SU-DHL-6 (cell line): ENCODE measurements at regions not wholly inside any gene's neighbourhood (a gene's known extent, or its start where the extent isn't known, plus 50 kb on each side); places are given as distances from the start of the nearest gene placed in this dataset.

Experiments used
- H2AFZ ChIP-seq: fragments of 200-600 bp; sonication (generic); 2 replicates; pipeline ENCODE4 v1.6.1; 2014; ENCODE audit warnings: low read depth, mild to moderate bottlenecking, moderate library complexity, mixed read lengths, antibody characterized with exemption, low read length; ENCODE audit not compliant: severe bottlenecking
- H3F3A ChIP-seq: fragments of 200-600 bp; shearing (Covaris generic); 2 replicates; pipeline ENCODE4 v1.6.0; 2016; ENCODE audit warnings: antibody characterized with exemption, mild to moderate bottlenecking; ENCODE audit not compliant: insufficient read depth
- H3K27ac ChIP-seq: fragments of 200-600 bp; sonication (generic); 2 replicates; pipeline ENCODE4 v1.5.1; 2016; ENCODE audit warnings: low read depth, mild to moderate bottlenecking, low read length, moderate library complexity, mixed read lengths
- H3K27me3 ChIP-seq: fragments of 200-600 bp; sonication (generic), shearing (Covaris generic); 2 replicates; pipeline ENCODE4 v1.6.0; 2014; ENCODE audit warnings: mild to moderate bottlenecking, low read length
- H3K36me3 ChIP-seq: fragments of 200-600 bp; sonication (generic); 2 replicates; pipeline ENCODE4 v1.6.1; 2014; ENCODE audit warnings: mild to moderate bottlenecking, low read length, mixed read lengths
- H3K4me2 ChIP-seq: fragments of 300-600, 200-600 bp; shearing (Covaris generic), sonication (generic); 2 replicates; pipeline ENCODE4 v1.6.0; 2014; ENCODE audit warnings: low read length, low read depth, mild to moderate bottlenecking; ENCODE audit not compliant: poor library complexity, severe bottlenecking
- H3K4me3 ChIP-seq: fragments of 200-600 bp; sonication (generic); 2 replicates; pipeline ENCODE4 v1.5.1; 2014; ENCODE audit warnings: antibody characterized with exemption, low read length, mild to moderate bottlenecking, mixed read lengths; ENCODE audit not compliant: insufficient read depth, poor library complexity, severe bottlenecking
- H3K79me2 ChIP-seq: fragments of 200-600 bp; sonication (generic); 2 replicates; pipeline ENCODE4 v1.6.1; 2014; ENCODE audit warnings: mild to moderate bottlenecking, low read length, moderate library complexity; ENCODE audit not compliant: insufficient read depth
- H3K9ac ChIP-seq: fragments of 200-600 bp; sonication (generic); 2 replicates; pipeline ENCODE4 v1.7.0; 2014; ENCODE audit warnings: mild to moderate bottlenecking, low read length
- H3K9me2 ChIP-seq: fragments of 200-600 bp; sonication (generic); replicated peaks from 2 replicates; pipeline ENCODE4 v1.6.1; 2014; ENCODE audit warnings: low read length; ENCODE audit not compliant: insufficient read depth
- H3K9me3 ChIP-seq: fragments of 200-600 bp; sonication (generic); 2 replicates; pipeline ENCODE4 v1.6.1; 2014; ENCODE audit warnings: low read length, mixed read lengths; ENCODE audit not compliant: insufficient read depth
- H4K20me1 ChIP-seq: fragments of 200-600 bp; sonication (generic); 2 replicates; pipeline ENCODE4 v1.6.1; 2014; ENCODE audit warnings: low read depth, mild to moderate bottlenecking, antibody characterized with exemption, low read length, moderate library complexity, mixed read lengths
- EZH2phosphoT487 ChIP-seq: fragments of 200-600 bp; sonication (generic), shearing (Covaris generic); conservative IDR thresholded peaks from 2 replicates; pipeline ENCODE4 v1.6.1; 2018; ENCODE audit warnings: mild to moderate bottlenecking, antibody characterized with exemption, low read length, moderate library complexity, mixed read lengths
- TF ChIP-seq, protein P1 (sequence below): fragments of 200-600 bp; sonication (generic); IDR thresholded peaks from one replicate; pipeline ENCODE4 v1.5.1; 2017; ENCODE audit warnings: antibody characterized with exemption, mild to moderate bottlenecking, low read length, moderate library complexity; ENCODE audit not compliant: insufficient read depth, poor library complexity, severe bottlenecking

DNA sequence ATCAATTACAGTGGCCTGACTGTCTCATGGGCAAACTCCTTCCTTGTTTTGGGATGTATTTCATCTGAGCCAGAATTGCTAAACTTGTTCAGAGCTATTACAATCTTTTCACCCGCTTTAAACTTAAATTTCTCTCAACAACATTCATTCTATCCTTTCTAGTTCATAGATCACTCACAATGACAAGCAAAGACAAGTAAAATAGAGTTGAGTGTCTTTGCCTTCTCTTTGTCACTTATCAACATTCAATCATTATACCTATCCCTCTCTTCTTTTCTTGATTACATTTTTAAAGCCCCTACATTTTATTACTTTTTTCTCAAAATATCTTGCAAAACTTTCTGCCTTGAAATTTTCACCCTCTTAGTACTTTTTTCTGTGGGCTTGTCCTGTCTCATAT is 1113.1 kb downstream of the PCDH17 start:
- TF ChIP-seq EZH2phosphoT487: no peak
- TF ChIP-seq, protein P1, sequence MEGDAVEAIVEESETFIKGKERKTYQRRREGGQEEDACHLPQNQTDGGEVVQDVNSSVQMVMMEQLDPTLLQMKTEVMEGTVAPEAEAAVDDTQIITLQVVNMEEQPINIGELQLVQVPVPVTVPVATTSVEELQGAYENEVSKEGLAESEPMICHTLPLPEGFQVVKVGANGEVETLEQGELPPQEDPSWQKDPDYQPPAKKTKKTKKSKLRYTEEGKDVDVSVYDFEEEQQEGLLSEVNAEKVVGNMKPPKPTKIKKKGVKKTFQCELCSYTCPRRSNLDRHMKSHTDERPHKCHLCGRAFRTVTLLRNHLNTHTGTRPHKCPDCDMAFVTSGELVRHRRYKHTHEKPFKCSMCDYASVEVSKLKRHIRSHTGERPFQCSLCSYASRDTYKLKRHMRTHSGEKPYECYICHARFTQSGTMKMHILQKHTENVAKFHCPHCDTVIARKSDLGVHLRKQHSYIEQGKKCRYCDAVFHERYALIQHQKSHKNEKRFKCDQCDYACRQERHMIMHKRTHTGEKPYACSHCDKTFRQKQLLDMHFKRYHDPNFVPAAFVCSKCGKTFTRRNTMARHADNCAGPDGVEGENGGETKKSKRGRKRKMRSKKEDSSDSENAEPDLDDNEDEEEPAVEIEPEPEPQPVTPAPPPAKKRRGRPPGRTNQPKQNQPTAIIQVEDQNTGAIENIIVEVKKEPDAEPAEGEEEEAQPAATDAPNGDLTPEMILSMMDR: no peak
- H3K4me3 ChIP-seq: no peak overlapping the region
- H2AFZ ChIP-seq: no peak overlapping the region
- no peaks in the 10 kb centered on the region for H3F3A ChIP-seq
- H4K20me1 ChIP-seq: no peaks in the 10 kb centered on the region
- no peaks in the 10 kb centered on the region for H3K79me2 ChIP-seq
- H3K27ac ChIP-seq: no peak overlapping the region
- H3K9me2 ChIP-seq: no peaks in the 10 kb centered on the region
- no peaks in the 10 kb centered on the region for H3K36me3 ChIP-seq
- H3K27me3 ChIP-seq: no peaks in the 10 kb centered on the region
- H3K9ac ChIP-seq: no peak overlapping the region
- H3K4me2 ChIP-seq: no peak overlapping the region
- H3K9me3 ChIP-seq: no peaks in the 10 kb centered on the region

DNA sequence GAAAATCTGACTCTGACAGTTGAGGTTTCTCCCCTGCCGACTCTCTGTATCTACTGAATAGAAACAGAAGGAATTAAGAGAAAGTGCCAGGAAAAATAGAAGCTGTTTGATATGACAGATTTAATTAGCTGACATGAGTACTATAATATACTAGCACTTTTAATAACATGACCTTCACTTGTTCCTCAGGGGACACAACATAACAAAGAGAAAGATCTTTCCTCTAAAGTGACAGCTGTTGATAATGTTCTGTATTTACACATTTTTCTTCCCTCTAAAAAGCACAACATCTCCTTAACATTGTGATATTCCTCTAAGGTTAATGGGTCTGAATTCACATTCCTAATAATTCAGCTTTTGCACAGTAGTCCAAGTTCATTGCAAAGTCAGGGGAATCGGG is 1136.0 kb downstream of the PCDH17 start:
- no peak overlapping the region for H3K9ac ChIP-seq
- H3K27me3 ChIP-seq: no peaks in the 10 kb centered on the region
- no peak for TF ChIP-seq EZH2phosphoT487
- TF ChIP-seq, protein P1: no peak
- H3K4me3 ChIP-seq: no peak overlapping the region
- H3K9me2 ChIP-seq: no peaks in the 10 kb centered on the region
- H4K20me1 ChIP-seq: no peaks in the 10 kb centered on the region
- no peaks in the 10 kb centered on the region for H3K36me3 ChIP-seq
- no peak overlapping the region for H3K4me2 ChIP-seq
- no peak overlapping the region for H3K27ac ChIP-seq
- H3K79me2 ChIP-seq: no peaks in the 10 kb centered on the region
- H3F3A ChIP-seq: no peaks in the 10 kb centered on the region
- no peaks in the 10 kb centered on the region for H3K9me3 ChIP-seq
- H2AFZ ChIP-seq: no peak overlapping the region

DNA sequence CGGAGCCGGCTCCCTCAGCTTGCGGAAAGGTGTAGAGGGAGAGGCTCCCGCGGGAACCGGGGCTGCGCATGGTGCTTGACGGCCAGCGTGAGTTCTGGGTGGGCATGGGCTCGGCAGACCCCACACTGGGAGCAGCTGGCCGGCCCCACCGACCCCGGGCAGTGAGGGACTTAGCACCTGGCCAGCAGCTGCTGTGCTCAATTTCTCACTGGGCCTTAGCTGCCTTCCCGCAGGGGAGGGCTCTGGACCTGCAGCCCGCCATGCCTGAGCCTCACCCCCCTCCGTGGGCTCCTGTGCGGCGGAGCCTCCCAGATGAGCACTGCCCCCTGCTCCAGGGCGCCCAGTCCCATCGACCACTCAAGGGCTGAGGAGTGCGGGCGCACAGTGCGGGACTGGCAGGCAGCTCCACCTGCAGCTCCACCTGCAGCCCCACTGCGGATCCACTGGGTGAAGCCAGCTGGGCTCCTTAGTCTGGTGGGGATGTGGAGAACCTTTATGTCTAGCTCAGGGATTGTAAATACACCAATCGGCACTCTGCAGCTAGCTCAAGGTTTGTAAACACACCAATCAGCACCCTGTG is 1141.8 kb downstream of the PCDH17 start:
- H4K20me1 ChIP-seq: no peaks in the 10 kb centered on the region
- no peak for TF ChIP-seq EZH2phosphoT487
- TF ChIP-seq, protein P1: no peak
- H2AFZ ChIP-seq: no peak overlapping the region
- H3K9me3 ChIP-seq: no peaks in the 10 kb centered on the region
- H3K9ac ChIP-seq: no peak overlapping the region
- no peak overlapping the region for H3K27ac ChIP-seq
- no peaks in the 10 kb centered on the region for H3K9me2 ChIP-seq
- no peaks in the 10 kb centered on the region for H3F3A ChIP-seq
- no peak overlapping the region for H3K4me2 ChIP-seq
- H3K79me2 ChIP-seq: no peaks in the 10 kb centered on the region
- no peaks in the 10 kb centered on the region for H3K36me3 ChIP-seq
- H3K27me3 ChIP-seq: no peaks in the 10 kb centered on the region
- no peak overlapping the region for H3K4me3 ChIP-seq
